ENCODE measurements at regions not wholly inside any gene's neighbourhood (a gene's known extent, or its start where the extent isn't known, plus 50 kb on each side); places are given as distances from the start of the nearest gene placed in this dataset.

- no peak for DNase-seq (ENCODE audit: low read depth)
Measured at GRCh38 chr18:68376926-68377325, 338.0 kb downstream of the TMX3 start.

- DNase-seq (ENCODE audit: low read depth): no peak
Measured at GRCh38 chr18:68362907-68363306, 352.0 kb downstream of the TMX3 start.

GRCh38 chr18:68355637-68356036 lies 359.3 kb downstream of the TMX3 start:
- no peak for DNase-seq (ENCODE audit: low read depth)

GRCh38 chr18:68354176-68354575 lies 360.7 kb downstream of the TMX3 start:
- DNase-seq (ENCODE audit: low read depth): no peak

GRCh38 chr18:68342039-68342659 lies 372.8 kb downstream of the TMX3 start:
- no peak for DNase-seq (ENCODE audit: low read depth)

- peak; percentile 46 for DNase-seq (ENCODE audit: low read depth)
Measured at GRCh38 chr18:68340606-68341005, 374.3 kb downstream of the TMX3 start.

GRCh38 chr18:68330658-68331057 lies 384.2 kb downstream of the TMX3 start:
- DNase-seq (ENCODE audit: low read depth): no peak

- no peak for DNase-seq (ENCODE audit: low read depth)
Measured at GRCh38 chr18:68323921-68324320, 391.0 kb downstream of the TMX3 start.

- peak; percentile 64 for DNase-seq (ENCODE audit: low read depth)
Measured at GRCh38 chr18:68316636-68317035, 398.3 kb downstream of the TMX3 start.

GRCh38 chr18:68314403-68314802 lies 400.5 kb downstream of the TMX3 start:
- DNase-seq (ENCODE audit: low read depth): peak; percentile 68

- DNase-seq (ENCODE audit: low read depth): no peak
Measured at GRCh38 chr18:68301441-68301840, 413.5 kb downstream of the TMX3 start.

GRCh38 chr18:68299906-68300305 lies 415.0 kb downstream of the TMX3 start:
- DNase-seq (ENCODE audit: low read depth): no peak

- DNase-seq (ENCODE audit: low read depth): no peak
Measured at GRCh38 chr18:68298330-68298729, 416.6 kb downstream of the TMX3 start.

- DNase-seq (ENCODE audit: low read depth): no peak
Measured at GRCh38 chr18:68288408-68288807, 426.5 kb downstream of the TMX3 start.

GRCh38 chr18:68284236-68284780 lies 430.6 kb downstream of the TMX3 start:
- DNase-seq (ENCODE audit: low read depth): peak; percentile 70

GRCh38 chr18:68283834-68284233 lies 431.1 kb downstream of the TMX3 start:
- no peak for DNase-seq (ENCODE audit: low read depth)

GRCh38 chr18:68282232-68282631 lies 432.7 kb downstream of the TMX3 start:
- DNase-seq (ENCODE audit: low read depth): no peak

- DNase-seq (ENCODE audit: low read depth): peak; percentile 87
Measured at GRCh38 chr18:68275616-68276015, 439.3 kb downstream of the TMX3 start.

- no peak for DNase-seq (ENCODE audit: low read depth)
Measured at GRCh38 chr18:68270017-68270416, 444.9 kb downstream of the TMX3 start.

- DNase-seq (ENCODE audit: low read depth): no peak
Measured at GRCh38 chr18:68267583-68267982, 447.3 kb downstream of the TMX3 start.

GRCh38 chr18:68263481-68263880 lies 451.4 kb downstream of the TMX3 start:
- DNase-seq (ENCODE audit: low read depth): no peak

- DNase-seq (ENCODE audit: low read depth): no peak
Measured at GRCh38 chr18:68262690-68263294, 452.1 kb downstream of the TMX3 start.

- no peak for DNase-seq (ENCODE audit: low read depth)
Measured at GRCh38 chr18:68256418-68257067, 458.4 kb downstream of the TMX3 start.
